WERI-Rb-1 (cell line): ENCODE measurements at regions not wholly inside any gene's neighbourhood (a gene's known extent, or its start where the extent isn't known, plus 50 kb on each side); places are given as distances from the start of the nearest gene placed in this dataset.

Experiments
- DNase-seq: peaks from one replicate; pipeline ENCODE4 v3.0.0-alpha.2; 2020
- H3K27ac ChIP-seq: fragments of 250-450 bp; sonication (Bioruptor Pico); 2 replicates; pipeline ENCODE4 v1.5.1; 2020; ENCODE audit warnings: mild to moderate bottlenecking, moderate library complexity
- H3K27me3 ChIP-seq: fragments of 250-450 bp; sonication (Bioruptor Pico); 2 replicates; pipeline ENCODE4 v1.5.1; 2021; ENCODE audit warnings: mild to moderate bottlenecking, low read depth, moderate library complexity; ENCODE audit not compliant: insufficient read depth, severe bottlenecking
- H3K36me3 ChIP-seq: fragments of 250-450 bp; sonication (Bioruptor Pico); 2 replicates; pipeline ENCODE4 v1.5.1; 2020; ENCODE audit warnings: mild to moderate bottlenecking, moderate library complexity
- H3K4me3 ChIP-seq: 2 replicates; pipeline ENCODE4 v1.5.1; 2011; ENCODE audit warnings: low read depth, mild to moderate bottlenecking, control low read depth, low read length
- H3K9me3 ChIP-seq: fragments of 250-450 bp; sonication (Bioruptor Pico); 2 replicates; pipeline ENCODE4 v1.5.1; 2021; ENCODE audit warnings: mild to moderate bottlenecking, moderate library complexity; ENCODE audit not compliant: severe bottlenecking
- TF ChIP-seq, protein P1 (sequence below): IDR thresholded peaks from 2 replicates; pipeline ENCODE4 v1.5.1; 2011; ENCODE audit warnings: low read depth, mild to moderate bottlenecking, control low read depth, inconsistent platforms, low read length

DNA sequence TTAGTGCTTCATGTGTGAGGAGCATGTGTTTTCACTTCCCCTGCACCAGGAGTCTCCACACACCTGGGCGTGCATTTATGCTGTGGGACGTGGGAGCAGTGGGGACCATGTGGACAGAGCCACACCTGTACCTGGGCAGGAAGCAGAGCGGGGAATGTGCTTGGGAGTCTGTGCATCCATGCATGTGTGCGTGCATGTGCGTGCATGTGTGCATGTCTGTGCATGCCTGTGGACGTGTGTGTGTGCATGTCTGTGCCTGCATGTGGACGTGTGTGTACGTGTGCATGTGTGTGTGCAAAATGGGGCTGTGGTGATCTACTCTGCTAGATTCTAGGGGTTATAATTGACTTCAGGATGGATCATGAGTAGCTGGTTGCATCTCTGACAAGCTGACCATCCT, 224.0 kb upstream of the GMDS start:
- peaks cover 95% of the 10 kb centered on the region for H3K27me3 ChIP-seq
- no peak overlapping the region for H3K4me3 ChIP-seq
- no peaks in the 10 kb centered on the region for H3K36me3 ChIP-seq
- DNase-seq: no peak
- H3K27ac ChIP-seq: no peak overlapping the region
- no peaks in the 10 kb centered on the region for H3K9me3 ChIP-seq
- TF ChIP-seq, protein P1, sequence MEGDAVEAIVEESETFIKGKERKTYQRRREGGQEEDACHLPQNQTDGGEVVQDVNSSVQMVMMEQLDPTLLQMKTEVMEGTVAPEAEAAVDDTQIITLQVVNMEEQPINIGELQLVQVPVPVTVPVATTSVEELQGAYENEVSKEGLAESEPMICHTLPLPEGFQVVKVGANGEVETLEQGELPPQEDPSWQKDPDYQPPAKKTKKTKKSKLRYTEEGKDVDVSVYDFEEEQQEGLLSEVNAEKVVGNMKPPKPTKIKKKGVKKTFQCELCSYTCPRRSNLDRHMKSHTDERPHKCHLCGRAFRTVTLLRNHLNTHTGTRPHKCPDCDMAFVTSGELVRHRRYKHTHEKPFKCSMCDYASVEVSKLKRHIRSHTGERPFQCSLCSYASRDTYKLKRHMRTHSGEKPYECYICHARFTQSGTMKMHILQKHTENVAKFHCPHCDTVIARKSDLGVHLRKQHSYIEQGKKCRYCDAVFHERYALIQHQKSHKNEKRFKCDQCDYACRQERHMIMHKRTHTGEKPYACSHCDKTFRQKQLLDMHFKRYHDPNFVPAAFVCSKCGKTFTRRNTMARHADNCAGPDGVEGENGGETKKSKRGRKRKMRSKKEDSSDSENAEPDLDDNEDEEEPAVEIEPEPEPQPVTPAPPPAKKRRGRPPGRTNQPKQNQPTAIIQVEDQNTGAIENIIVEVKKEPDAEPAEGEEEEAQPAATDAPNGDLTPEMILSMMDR: no peak

DNA sequence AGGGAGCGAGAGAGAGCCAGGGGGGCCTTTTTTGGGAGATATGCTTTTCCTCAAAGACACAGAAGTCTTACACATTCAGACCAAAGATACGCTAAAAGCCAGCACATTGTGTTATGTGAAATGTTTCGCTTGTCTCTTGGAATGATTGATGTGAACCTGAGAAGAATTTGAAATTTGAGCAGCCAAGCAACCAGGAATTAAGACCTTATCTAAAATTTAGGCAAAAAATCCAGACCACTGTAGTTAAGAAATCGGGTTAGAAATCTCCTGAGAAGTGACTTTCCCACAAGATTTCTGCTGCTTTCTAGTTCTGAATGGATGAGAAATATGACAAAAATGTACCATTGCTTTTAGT, 223.2 kb upstream of the GMDS start:
- TF ChIP-seq, protein P1: no peak
- Histone ChIP-seq H3K9me3 (no peaks in the 10 kb centered on the region), H3K27me3 (peaks cover 95% of the 10 kb centered on the region), H3K36me3 (no peaks in the 10 kb centered on the region), H3K27ac (no peak overlapping the region), H3K4me3 (no peak overlapping the region)
- no peak for DNase-seq

DNA sequence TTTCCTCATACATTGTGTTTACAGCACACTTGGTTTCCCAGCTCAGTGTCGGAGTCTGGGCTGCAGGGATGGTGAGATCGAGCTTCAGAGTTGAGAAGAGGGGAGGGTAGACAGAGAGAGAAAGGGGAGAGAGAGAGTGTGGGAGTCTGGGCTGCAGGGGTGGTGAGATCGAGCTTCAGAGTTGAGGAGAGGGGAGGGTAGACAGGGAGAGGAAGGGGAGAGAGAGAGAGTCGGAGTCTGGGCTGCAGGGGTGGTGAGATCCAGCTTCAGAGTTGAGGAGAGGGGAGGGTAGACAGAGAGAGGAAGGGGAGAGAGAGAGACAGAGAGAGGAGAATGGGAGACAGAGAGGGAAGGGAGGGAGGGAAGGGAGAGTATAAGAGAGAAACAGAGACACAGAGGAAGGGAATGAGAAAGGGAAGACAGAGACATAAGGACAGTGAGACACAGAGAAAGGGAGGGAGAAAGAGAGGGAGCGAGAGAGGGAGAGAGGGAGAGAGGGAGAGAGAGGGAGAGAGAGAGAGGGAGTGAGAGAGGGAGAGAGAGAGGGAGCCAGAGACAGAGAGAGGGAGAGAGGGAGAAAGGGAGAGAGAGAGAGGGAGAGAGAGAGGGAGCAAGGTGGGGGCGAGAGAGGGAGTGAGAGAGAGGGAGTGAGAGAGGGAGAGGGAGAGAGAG, 222.7 kb upstream of the GMDS start:
- H3K27ac ChIP-seq: no peak overlapping the region
- no peak for DNase-seq
- H3K4me3 ChIP-seq: no peak overlapping the region
- peaks cover 93% of the 10 kb centered on the region for H3K27me3 ChIP-seq
- no peaks in the 10 kb centered on the region for H3K36me3 ChIP-seq
- H3K9me3 ChIP-seq: no peaks in the 10 kb centered on the region
- TF ChIP-seq, protein P1: no peak

DNA sequence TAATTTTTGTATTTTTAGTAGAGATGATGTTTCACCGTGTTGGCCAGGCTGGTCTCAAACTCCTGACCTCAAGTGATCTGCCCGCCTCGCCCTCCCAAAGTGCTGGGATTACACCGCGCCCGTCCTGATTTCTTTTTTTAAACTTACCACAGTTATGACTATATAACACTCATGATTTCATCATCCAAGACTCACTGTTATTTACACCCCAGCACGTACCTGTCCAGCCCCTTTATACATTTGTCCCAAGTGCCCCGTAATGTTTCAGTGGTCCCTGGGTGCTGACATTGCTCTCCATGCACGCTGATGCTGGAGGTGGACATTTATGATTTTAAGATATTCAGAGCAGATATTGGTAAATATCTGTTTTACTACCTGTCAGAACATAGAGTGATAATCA, 219.9 kb upstream of the GMDS start:
- DNase-seq: no peak
- Histone ChIP-seq H3K4me3 (no peak overlapping the region), H3K9me3 (no peaks in the 10 kb centered on the region), H3K27ac (no peak overlapping the region), H3K27me3 (peaks cover 92% of the 10 kb centered on the region), H3K36me3 (no peaks in the 10 kb centered on the region)
- TF ChIP-seq, protein P1: no peak

DNA sequence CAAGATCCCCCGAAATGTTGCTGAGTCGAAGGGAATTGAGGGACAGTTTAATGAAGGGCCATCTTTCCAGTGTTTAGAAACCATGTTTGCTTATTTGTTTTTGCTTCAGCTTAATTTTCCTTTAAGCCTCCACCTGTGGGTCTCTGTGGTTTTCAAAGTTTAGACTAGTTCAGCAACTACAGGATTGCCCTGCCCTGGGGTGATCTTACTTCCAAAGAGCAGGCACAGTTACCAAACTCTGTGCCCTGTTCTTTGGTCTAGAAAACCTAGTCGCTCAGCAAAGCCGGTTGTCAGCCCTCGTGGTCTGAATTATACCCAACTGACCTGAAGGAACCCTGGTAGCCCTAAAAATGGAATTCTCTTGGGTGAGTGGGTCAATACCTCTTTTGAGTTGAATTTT, 219.2 kb upstream of the GMDS start:
- Histone ChIP-seq H3K27ac (no peak overlapping the region), H3K4me3 (no peak overlapping the region), H3K9me3 (peaks cover 3% of the 10 kb centered on the region), H3K27me3 (peaks cover 92% of the 10 kb centered on the region), H3K36me3 (no peaks in the 10 kb centered on the region)
- TF ChIP-seq, protein P1: no peak
- no peak for DNase-seq

DNA sequence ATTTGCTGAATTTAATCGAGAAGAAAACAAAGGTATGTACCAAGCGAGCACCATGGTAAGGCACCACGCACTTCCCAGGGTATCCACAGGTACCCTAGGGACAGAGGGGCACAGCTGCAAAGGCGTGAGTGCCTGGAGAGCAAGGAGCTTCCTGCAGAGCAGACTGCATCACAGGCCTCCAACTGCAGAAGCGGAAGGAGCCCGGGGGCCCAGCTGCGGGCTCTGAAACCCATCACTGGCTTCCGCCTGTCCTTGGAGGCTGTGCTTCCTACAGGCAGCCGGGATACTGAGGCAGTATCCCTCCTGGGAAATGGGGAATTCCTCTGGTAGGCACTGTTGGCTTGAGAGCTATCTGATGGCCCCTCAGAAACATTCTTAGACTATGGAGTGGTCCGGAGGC, 217.4 kb upstream of the GMDS start:
- H3K27me3 ChIP-seq: peaks cover 96% of the 10 kb centered on the region
- no peaks in the 10 kb centered on the region for H3K36me3 ChIP-seq
- H3K4me3 ChIP-seq: no peak overlapping the region
- no peak for DNase-seq
- H3K27ac ChIP-seq: no peak overlapping the region
- peaks cover 3% of the 10 kb centered on the region for H3K9me3 ChIP-seq
- TF ChIP-seq, protein P1: no peak
